Mesothelial cell of epicardium (in vitro differentiated cells): ENCODE measurements at regions not wholly inside any gene's neighbourhood (a gene's known extent, or its start where the extent isn't known, plus 50 kb on each side); places are given as distances from the start of the nearest gene placed in this dataset.

Experiments
- DNase-seq, 2 experiments: peaks; one replicate each; pipeline ENCODE4 v3.0.0; 2021; ENCODE audit warnings: low spot score in 2 of 2; ENCODE audit not compliant: unreplicated experiment in 2 of 2
- H3K27ac Mint-ChIP-seq: 2 replicates; pipeline ENCODE4 v1.8.0; 2021; ENCODE audit warnings: mixed read lengths
- H3K27me3 Mint-ChIP-seq: 2 replicates; pipeline ENCODE4 v1.8.0; 2021; ENCODE audit warnings: low read depth, mixed read lengths
- H3K36me3 Mint-ChIP-seq: 2 replicates; pipeline ENCODE4 v1.8.0; 2021; ENCODE audit warnings: mixed read lengths
- H3K4me1 Mint-ChIP-seq: 2 replicates; pipeline ENCODE4 v1.8.0; 2021; ENCODE audit warnings: mixed read lengths
- H3K4me3 Mint-ChIP-seq: 2 replicates; pipeline ENCODE4 v1.8.0; 2021; ENCODE audit warnings: mild to moderate bottlenecking, moderate library complexity, mixed read lengths
- H3K9me3 Mint-ChIP-seq: 2 replicates; pipeline ENCODE4 v1.8.0; 2021; ENCODE audit warnings: mixed read lengths
- TF ChIP-seq, protein P1 (sequence below): fragments of 200-600 bp; sonication (generic); IDR thresholded peaks from one replicate; pipeline ENCODE4 v1.5.0; 2021; ENCODE audit warnings: antibody characterized with exemption; ENCODE audit not compliant: unreplicated experiment

DNA sequence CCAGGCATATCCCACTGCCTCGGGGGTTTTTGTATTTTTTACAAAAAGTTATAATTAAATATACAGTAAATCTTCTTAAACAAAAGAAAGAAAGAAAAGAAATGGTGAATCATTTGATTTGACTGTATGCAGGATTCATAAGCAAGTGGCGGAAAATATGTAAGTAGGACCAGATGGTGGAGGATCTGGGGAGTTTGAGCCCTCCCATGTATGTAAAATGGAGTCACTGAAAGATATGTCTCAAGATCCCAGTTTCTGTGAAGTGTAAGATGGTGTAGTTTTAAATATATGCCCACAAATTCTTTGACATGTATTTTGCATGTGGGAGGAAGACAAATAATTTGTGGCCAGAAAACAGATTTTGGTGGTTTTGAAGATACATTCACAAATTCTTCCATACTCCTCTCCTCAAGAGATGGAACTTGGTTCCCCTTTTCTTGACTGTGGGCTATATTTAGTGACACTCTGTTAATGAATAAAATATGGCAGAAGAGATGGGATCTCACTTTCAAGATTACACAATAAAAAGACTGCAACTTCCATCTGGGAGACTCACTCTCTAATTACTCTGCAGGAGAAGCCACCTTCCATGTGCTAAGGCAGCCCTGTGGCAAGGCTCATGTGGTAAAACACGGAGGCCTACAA is 133.6 kb upstream of the S100G start:
- H3K4me1 Mint-ChIP-seq, result peaks cover 13% of the 10 kb centered on the region
- H3K27me3 Mint-ChIP-seq, result no peaks in the 10 kb centered on the region
- DNase-seq, result no peak
- H3K9me3 Mint-ChIP-seq, result peaks cover 19% of the 10 kb centered on the region
- TF ChIP-seq, protein P1, sequence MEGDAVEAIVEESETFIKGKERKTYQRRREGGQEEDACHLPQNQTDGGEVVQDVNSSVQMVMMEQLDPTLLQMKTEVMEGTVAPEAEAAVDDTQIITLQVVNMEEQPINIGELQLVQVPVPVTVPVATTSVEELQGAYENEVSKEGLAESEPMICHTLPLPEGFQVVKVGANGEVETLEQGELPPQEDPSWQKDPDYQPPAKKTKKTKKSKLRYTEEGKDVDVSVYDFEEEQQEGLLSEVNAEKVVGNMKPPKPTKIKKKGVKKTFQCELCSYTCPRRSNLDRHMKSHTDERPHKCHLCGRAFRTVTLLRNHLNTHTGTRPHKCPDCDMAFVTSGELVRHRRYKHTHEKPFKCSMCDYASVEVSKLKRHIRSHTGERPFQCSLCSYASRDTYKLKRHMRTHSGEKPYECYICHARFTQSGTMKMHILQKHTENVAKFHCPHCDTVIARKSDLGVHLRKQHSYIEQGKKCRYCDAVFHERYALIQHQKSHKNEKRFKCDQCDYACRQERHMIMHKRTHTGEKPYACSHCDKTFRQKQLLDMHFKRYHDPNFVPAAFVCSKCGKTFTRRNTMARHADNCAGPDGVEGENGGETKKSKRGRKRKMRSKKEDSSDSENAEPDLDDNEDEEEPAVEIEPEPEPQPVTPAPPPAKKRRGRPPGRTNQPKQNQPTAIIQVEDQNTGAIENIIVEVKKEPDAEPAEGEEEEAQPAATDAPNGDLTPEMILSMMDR, result no peak
- H3K36me3 Mint-ChIP-seq, result peaks cover 5% of the 10 kb centered on the region
- no peak overlapping the region for H3K4me3 Mint-ChIP-seq
- no peak overlapping the region for H3K27ac Mint-ChIP-seq

- TF ChIP-seq, protein P1, result no peak
- H3K36me3 Mint-ChIP-seq, result peaks cover 5% of the 10 kb centered on the region
- H3K9me3 Mint-ChIP-seq, result peaks cover 21% of the 10 kb centered on the region
- peaks cover 5% of the 10 kb centered on the region for H3K4me1 Mint-ChIP-seq
- DNase-seq, result no peak
- no peak overlapping the region for H3K27ac Mint-ChIP-seq
- no peak overlapping the region for H3K4me3 Mint-ChIP-seq
- no peaks in the 10 kb centered on the region for H3K27me3 Mint-ChIP-seq
These were observed 132.8 kb upstream of the S100G start for GRCh38 chrX:16517039-16517605.

DNA sequence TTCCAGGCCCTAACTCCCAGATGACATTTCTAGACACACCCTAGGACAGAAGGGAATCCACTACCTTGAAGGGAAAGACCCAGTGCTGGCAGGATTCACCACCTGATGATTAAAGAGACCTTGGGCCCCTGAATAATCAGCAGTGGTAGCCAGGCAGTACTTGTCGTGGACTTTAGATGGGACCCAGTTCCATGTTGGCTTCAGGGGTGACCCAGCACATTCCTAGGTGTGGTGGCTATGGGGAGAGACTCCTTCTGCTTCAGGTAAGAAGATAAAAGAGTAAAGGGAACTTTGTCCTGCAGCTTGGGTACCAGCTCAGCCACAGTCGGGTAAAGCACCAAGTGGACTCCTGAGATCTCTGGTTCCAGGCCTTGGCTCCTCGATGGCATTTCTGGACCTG is 131.8 kb upstream of the S100G start:
- DNase-seq, result no peak
- Mint-ChIP-seq H3K36me3 (peaks cover 5% of the 10 kb centered on the region), H3K4me3 (no peak overlapping the region), H3K4me1 (no peaks in the 10 kb centered on the region), H3K27ac (no peak overlapping the region), H3K9me3 (peaks cover 21% of the 10 kb centered on the region), H3K27me3 (no peaks in the 10 kb centered on the region)
- TF ChIP-seq, protein P1, result no peak

DNA sequence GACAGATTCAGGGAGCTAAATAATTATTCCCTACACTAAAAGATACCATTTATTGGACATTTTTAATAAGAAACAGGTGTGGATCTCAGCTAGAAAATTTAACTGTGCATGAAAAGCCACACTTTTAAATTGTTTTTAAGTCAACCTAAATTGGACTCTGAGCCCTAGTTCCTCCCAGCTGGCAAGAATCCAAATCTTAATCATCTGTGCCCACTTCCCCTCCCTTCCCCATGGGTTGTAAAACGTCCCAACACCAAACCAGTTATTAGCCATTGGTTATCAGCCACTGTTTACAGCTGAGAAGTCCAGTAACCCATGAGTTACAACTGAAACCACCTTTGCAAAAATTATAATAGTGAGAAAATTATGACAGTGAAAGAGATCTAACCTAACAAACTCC is 125.6 kb upstream of the S100G start:
- Mint-ChIP-seq H3K4me3 (no peak overlapping the region), H3K4me1 (peaks cover 7% of the 10 kb centered on the region), H3K27me3 (no peaks in the 10 kb centered on the region), H3K9me3 (peaks cover 24% of the 10 kb centered on the region), H3K36me3 (peaks cover 8% of the 10 kb centered on the region), H3K27ac (no peak overlapping the region)
- DNase-seq, result no peak
- TF ChIP-seq, protein P1, result no peak

DNA sequence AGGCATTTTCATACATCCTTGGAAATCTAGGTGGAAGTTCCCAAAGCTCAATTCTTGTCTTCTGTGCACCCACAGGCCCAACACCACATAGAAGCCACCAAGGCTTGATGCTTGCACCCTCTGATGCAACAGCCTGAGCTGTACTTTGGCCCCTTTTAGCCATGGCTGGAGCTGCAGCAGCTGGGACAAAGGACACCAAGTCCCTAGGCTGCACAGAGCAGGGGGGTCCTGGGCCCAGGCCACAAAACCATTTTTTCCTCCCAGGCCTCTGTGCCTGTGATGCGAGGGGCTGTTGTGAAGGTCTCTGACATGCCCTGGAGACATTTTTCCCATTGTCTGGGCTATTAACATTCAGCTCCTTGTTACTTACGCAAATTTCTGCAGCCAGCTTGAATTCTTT is 124.0 kb upstream of the S100G start:
- Mint-ChIP-seq H3K9me3 (peaks cover 19% of the 10 kb centered on the region), H3K27me3 (no peaks in the 10 kb centered on the region), H3K4me1 (peaks cover 7% of the 10 kb centered on the region), H3K4me3 (no peak overlapping the region), H3K36me3 (peaks cover 5% of the 10 kb centered on the region), H3K27ac (no peak overlapping the region)
- TF ChIP-seq, protein P1, result no peak
- DNase-seq, result no peak
